ENCODE measurements at regions not wholly inside any gene's neighbourhood (a gene's known extent, or its start where the extent isn't known, plus 50 kb on each side); places are given as distances from the start of the nearest gene placed in this dataset.
"Not testable (repeated sequence)": the region's sequence is repeated elsewhere in the genome, so short reads cannot be mapped to it uniquely, and the experiment has no call there.

- DNase-seq, result not testable (repeated sequence)
These were observed 123.9 kb downstream of the MREG start for GRCh38 chr2:215889240-215889969.

DNA sequence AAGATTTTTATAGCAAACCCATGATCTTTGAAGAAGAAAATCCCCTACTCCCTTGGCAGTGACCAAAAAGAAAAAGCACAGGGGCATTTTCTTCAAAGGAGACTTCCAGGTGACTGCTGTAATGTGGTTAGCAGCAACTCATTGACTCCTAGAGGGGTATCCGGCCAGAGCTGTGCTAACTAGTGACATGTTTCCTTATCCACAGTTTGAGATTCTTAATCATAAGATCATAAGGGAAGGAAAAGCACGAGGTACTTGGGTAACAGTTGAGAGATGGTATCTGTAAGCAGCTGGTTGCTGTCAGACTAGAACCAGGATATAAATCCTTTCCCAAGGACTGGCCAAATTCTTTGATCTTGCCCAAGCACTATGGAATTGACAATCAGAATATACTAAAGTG lies 124.7 kb downstream of the MREG start:
- DNase-seq, result no peak

- DNase-seq, result no peak
These were observed 126.0 kb downstream of the MREG start for GRCh38 chr2:215887303-215887702.

DNA sequence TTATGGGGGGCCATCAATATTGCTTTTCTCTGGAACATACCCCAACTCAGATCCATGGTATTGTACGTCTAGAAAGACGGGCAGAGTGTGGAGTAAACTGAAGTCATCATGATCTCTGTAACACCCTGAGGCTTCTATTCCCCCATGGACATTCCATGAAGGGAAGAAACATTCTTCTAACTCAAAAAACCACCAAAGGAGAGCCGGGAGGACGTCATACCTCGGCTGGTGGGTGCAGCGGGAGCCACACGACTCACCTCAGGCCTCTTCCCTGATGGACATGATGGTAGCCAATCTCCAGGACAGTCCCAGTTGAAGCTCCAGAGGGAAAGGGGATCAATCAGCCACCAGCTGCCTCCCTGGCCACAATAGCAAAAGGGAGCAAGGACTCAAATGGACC lies 127.3 kb downstream of the MREG start:
- DNase-seq, result no peak

GRCh38 chr2:215885536-215885935 lies 127.8 kb downstream of the MREG start:
- no peak for DNase-seq

DNA sequence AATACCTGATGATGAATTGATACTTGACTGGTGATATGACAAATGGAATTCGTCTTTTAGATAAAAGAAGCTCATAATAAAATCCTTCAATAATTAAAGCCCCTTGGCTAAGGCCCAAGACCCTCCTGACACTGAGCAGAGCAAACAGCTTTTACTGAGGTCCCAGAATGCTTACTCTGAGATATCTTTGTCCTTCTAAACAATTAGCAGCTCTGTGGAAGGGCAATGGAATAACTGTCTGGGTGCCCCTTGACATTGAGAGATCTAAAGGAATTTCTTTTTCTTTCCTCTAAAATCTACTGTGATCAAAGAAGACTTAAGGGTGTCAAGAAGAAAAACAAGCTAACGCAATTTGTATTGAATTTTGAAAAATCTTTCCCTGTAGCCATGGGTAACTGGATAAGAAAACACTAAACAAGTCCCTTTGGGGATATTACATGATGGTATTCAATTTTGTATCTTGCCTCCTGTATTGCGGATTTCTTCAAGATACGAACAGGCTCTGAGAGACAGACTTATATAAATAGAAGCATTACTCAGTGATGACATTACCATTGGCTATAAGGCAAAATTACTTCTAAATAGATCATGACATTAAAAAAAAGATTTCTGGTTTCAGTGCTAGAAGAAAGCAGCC lies 128.8 kb downstream of the MREG start:
- DNase-seq, result no peak

DNA sequence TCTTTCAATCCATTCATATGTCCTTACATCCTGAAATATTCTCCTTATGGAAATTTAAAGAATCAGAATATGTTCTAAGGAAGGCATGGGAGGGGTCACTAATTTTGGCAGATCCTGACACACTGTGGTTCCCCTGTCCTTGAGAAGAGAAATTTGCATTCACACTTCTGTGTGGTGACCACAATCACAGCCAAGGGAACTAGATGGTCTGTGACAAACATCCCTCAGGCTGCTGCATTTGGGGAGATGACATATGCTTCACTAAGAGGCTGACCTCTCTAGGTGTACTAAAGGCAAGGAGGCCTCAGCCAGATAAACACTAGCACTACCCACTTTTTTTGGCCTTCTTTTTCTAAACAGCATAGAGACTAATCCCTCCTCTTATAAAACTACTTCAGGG lies 129.6 kb downstream of the MREG start:
- DNase-seq, result no peak

GRCh38 chr2:215882689-215883088 lies 130.7 kb downstream of the MREG start:
- DNase-seq, result no peak

DNA sequence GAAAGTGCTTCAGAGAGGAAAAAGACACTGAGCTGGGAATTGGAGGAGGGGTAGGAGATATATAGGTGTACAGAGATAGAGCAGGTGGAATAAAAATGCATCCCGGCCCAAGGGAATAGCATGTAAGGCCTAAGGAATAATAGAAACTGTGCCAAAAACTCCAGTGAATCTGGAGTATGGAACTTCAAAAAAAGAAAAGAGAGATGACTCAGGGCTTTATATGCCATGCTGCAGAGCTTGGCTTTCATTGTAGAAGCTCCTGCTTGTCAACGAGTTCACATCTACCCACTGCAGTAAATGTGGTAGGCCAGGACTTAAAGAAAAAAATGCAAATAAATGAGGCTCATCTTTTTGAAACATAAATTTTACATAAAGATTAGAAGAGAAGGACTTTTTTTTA lies 131.8 kb downstream of the MREG start:
- no peak for DNase-seq

- DNase-seq, result no peak
These were observed 132.4 kb downstream of the MREG start for GRCh38 chr2:215880970-215881369.

GRCh38 chr2:215879977-215880940 lies 133.1 kb downstream of the MREG start:
- no peak for DNase-seq

DNA sequence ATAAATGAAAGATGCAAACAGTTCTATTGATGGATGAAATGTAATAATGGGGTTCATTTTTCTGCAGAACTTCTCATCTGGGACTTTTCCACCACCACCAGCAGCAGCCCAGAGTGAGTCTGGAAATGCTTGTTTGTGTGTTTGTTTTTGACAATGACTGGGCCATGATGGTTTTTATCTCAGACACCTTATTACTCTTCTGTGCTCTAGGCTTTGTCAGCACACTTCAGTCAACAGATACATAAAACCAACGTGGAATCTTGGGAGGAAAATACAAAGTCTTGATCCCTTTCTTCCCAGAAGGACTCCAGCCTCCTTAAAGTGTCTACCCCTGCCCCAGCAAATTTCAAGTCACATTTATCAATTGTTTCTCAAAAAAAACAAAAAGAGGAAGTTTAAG lies 134.0 kb downstream of the MREG start:
- DNase-seq, result no peak

DNA sequence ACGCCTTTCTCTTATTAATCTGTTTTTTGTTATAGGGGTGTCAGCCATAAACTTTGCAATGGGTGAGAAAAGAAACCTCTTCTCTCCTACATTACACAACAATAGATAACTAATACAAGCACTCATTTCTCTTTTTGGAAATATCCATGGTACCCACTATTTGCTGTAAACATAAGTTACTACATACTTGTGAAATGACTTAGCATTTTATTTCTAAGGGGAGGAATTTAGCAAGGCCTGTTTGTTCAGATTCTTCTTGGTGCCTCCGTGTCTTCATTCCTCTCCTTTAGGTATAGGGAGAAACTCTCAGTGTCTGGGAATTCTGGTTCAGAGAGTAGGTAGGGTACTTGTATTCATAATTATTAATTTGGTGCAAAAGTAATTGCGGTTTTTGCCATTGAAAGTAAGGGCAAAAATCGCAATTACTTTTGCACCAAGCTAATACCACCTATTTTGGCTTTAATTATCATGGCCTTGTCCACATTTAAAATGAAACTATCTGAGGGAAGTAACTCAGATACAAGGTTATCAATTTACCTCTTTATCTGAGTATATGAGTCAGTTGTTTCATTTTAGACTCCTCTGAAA lies 134.8 kb downstream of the MREG start:
- DNase-seq, result no peak

DNA sequence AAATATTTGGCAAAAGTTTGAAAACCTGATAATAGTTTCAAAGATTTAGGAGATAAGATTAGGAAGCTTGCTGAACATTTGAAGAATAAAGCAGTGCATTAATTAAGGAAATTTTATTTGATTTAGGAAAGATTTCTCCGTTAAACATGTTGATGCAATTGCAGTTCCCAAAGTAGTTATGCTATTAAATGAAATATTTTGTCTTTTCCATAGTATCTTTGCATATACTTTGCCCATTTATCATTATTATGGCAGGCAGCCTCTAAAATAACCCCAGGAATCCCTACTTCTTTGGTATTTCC lies 136.5 kb downstream of the MREG start:
- no peak for DNase-seq

DNA sequence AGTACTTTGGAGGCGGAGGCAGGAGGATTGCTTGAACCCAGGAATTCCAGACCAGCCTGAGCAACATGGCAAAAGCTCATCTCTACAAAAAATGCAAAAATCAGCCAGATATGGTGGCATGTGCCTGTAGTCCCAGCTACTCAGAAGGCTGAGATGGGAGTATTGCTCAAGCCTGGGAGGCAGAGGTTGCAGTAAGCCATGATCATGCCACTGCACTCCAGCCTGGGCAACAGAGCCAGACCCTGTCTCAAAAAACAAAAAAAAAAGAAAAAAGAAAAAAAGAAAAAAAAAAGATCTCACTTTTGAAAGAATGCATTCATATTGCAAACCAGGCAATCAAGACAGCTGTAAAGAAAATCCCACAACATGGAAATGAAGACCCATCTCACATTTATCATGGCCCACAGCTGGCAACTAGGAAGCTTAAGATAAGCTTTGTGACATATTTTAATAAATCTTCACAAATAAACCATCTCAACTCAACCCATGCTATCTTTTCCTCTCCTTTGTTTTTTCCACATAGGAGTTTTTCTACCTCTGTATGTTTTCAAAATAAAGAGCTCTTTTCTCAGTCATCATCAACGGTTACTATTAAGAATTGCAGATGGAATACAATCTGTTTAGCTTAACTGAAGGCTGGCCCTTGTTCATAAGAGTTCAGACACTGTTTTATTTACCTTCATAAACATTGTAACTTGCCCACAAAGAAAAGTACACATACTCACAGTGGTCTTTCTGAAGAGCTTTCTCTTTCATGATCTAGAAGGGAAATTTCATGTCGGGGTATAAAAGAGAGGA lies 137.0 kb downstream of the MREG start:
- no peak for DNase-seq

GRCh38 chr2:215874418-215874817 lies 138.9 kb downstream of the MREG start:
- no peak for DNase-seq

DNA sequence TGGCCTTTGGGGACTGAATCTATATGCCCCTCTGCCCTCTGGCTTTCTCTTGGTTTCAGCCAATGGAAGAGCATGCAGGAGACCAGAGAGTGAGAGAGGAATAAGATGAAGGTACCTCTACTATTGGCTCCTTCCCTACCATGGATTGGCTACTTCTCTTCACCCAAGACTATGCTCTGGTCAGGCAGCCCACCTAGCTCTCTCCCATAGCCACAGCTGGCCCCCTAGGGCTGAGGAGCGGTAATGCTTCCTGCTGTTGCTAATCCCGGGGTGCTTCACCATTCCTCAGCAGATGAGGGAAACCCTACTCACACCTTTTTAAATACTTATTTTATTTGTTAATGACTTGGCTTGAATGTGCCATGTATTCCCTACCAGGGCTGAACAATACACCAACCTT lies 142.4 kb downstream of the MREG start:
- DNase-seq, result no peak

GRCh38 chr2:215870088-215870490 lies 143.3 kb downstream of the MREG start:
- no peak for DNase-seq

DNA sequence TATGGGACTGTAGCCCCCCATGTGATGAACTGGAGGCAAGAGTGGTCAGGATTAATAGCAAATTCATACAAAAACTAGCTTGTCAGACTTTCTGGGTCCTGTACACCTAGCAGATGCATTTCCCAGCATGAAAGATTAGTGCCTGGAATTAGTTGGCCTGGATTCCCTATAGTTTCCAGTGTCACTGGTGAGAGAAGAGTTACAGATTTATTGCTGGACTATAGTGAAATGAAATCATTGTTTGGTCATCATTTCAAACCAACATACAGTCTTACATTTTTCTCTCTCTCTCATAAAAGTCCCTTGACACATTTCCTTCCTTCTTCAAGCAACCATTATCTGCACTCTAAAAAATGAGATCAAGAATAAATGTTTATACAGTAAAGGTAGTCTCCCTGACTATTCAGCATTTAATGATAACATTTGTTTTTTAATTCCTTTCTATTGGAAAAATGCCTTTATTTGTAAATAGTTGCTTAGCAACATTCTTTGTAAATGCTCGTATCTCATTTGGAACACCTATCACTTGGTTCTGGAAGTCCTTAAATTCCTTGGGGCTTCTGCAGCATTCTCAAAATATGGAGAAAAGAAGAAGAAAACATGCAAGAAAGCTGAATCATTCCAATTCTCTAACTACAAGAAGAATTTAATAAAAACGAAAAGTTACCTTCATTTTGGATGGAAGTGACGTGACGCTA lies 144.4 kb downstream of the MREG start:
- no peak for DNase-seq

DNA sequence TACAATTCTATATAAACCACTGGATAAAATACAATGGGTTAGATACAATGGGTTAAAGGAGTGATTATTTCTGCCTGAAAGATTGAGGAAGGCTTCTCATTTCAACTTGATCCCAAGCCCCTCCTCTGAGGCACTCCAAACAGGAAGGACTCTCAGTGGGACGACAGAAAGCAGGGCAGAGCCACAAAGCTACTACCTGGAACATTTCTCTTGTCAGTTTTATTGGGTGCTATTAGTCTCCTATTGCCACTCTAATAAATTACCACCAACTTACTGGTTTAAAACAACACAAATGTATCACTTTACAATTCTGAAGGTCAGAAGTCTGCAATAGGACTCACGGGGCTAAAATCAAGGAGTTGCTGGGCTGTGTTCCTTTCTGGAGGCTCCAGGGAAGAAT lies 146.7 kb downstream of the MREG start:
- DNase-seq, result no peak

GRCh38 chr2:215863687-215864086 lies 149.7 kb downstream of the MREG start:
- no peak for DNase-seq

DNA sequence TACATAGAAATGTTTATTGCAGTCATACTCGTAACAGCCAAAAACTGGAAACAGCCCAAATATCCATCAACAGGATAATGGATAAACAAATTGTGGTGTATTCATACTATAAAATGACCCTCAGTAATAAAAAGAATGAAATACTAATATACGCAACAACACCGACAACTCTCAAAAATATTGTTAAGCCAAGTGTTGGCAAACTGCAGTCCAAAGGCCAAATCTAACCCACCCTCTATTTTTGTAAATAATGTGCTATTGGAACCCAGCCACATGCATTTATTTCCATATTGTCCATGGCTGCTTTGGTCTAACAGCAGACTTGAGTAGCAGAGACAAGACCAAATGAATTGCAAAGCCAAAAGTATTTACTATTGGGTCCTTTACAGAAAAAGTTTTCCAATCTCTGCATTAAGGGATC lies 151.0 kb downstream of the MREG start:
- DNase-seq, result no peak

Data from NK-92 treated with Interleukin-12 subunit alpha and Interleukin-12 subunit beta, amount 100 ng/mL, for 24 hours (cell line).